ENCODE measurements at regions not wholly inside any gene's neighbourhood (a gene's known extent, or its start where the extent isn't known, plus 50 kb on each side); places are given as distances from the start of the nearest gene placed in this dataset.

- TF ChIP-seq SP1 (IDR thresholded peaks at IDR 0.05; ENCODE audit: low read depth, low read length) (0 out of 2 replicates have a peak, but pooled peaks have one; percentile 33), RXRA (IDR thresholded peaks at IDR 0.05; ENCODE audit: insufficient read depth, low read depth, low read length) (0 out of 2 replicates have a peak, but pooled peaks have one; percentile 71), GTF2F1 (IDR thresholded peaks at IDR 0.05; ENCODE audit: borderline replicate concordance, low read depth, low read length) (no peak), E2F6 (IDR thresholded peaks at IDR 0.05) (peak; percentile 58), HDAC2 (IDR thresholded peaks at IDR 0.05; ENCODE audit: borderline replicate concordance in 1 of 2, low read depth in 2 of 2, low read length in 2 of 2) (peak; percentile 61 to 69; a peak in 2 of 4 replicates)
Observed at GRCh38 chr2:58497168-58497567, 256.0 kb upstream of the FANCL start (continued).
